ENCODE measurements at regions not wholly inside any gene's neighbourhood (a gene's known extent, or its start where the extent isn't known, plus 50 kb on each side); places are given as distances from the start of the nearest gene placed in this dataset.

DNA sequence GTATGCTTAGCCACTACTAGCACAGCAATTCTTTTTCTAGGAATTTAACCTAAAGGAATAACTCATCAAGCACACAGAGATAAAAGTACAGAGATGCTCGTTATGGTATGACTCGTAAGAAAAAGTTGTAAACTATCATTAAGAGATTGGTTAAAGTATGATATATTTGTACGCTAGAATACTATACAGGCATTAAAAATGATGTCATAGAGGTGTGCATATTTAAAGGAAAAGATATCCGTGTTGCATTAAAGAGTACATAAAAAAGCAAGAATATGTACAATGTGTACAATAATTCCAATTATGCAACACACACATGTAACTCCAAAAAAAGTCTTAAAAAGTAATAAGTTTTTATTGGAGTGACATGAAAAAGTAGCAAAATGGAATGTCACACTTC, 54.5 kb upstream of the PALM2AKAP2 start:
- H3K36me3 ChIP-seq (ENCODE audit: control insufficient read depth, insufficient read depth, low read length): no peaks in the 10 kb centered on the region
- no peak for DNase-seq (ENCODE audit: low read depth)
- no peaks in the 10 kb centered on the region for H3K27me3 ChIP-seq (ENCODE audit: control insufficient read depth, insufficient read depth, low read length)
- TF ChIP-seq, protein P1, sequence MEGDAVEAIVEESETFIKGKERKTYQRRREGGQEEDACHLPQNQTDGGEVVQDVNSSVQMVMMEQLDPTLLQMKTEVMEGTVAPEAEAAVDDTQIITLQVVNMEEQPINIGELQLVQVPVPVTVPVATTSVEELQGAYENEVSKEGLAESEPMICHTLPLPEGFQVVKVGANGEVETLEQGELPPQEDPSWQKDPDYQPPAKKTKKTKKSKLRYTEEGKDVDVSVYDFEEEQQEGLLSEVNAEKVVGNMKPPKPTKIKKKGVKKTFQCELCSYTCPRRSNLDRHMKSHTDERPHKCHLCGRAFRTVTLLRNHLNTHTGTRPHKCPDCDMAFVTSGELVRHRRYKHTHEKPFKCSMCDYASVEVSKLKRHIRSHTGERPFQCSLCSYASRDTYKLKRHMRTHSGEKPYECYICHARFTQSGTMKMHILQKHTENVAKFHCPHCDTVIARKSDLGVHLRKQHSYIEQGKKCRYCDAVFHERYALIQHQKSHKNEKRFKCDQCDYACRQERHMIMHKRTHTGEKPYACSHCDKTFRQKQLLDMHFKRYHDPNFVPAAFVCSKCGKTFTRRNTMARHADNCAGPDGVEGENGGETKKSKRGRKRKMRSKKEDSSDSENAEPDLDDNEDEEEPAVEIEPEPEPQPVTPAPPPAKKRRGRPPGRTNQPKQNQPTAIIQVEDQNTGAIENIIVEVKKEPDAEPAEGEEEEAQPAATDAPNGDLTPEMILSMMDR (IDR thresholded peaks at IDR 0.05; ENCODE audit: insufficient read depth, low read length, poor library complexity, severe bottlenecking): no peak
- no peak overlapping the region for H3K4me3 ChIP-seq (ENCODE audit: low read depth, low read length)

DNA sequence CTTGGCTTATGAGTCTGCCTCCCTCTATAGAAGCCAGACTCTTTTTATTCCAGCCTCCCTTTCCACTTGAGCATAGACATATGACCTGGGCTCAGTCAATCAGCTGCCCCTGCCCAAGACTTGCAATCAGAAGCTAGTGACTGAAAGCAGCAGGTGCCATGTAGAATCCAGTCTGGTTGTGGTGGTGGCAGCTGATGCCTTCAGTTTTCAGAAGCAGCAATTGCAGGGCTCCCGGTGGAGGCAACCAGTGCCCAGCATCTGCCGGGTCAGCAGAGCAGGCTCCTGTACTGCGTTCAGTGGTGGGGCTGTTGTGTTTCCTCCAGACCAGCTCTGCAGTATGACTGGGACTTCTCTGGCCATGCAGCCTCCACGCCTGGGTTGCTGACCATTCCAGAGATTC, 53.9 kb upstream of the PALM2AKAP2 start:
- TF ChIP-seq, protein P1 (IDR thresholded peaks at IDR 0.05; ENCODE audit: insufficient read depth, low read length, poor library complexity, severe bottlenecking): no peak
- Histone ChIP-seq H3K27me3 (ENCODE audit: control insufficient read depth, insufficient read depth, low read length) (no peaks in the 10 kb centered on the region), H3K36me3 (ENCODE audit: control insufficient read depth, insufficient read depth, low read length) (no peaks in the 10 kb centered on the region), H3K4me3 (ENCODE audit: low read depth, low read length) (no peak overlapping the region)
- no peak for DNase-seq (ENCODE audit: low read depth)

DNA sequence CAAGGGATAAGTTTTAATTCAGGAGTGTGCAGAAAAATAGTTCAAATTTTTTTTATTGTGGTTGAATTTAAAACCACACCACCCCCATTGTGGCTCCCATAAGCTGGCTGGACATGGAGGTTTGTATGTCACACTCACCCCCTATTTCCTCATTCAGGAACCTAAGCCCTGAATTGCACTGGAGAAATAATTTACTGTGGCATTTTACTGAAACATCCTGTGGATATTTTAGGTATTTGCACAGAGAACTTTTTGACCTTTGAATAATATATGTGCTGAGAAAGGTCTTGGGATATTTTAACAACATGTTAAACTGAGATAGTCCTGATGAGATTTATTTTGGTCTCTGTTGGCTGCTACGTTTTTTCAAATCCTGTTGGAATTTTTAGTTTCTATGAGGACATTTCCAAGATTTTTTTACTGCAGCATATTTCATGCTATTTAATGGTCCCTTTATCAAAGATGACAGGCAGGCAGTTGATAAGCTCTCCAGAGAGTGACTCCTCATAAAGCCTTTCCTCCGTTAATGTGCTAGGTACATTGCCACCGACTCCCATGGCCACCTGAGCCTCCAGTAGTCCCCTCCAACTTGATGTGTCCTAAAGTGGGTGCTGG, 51.2 kb upstream of the PALM2AKAP2 start:
- H3K27me3 ChIP-seq (ENCODE audit: control insufficient read depth, insufficient read depth, low read length): no peaks in the 10 kb centered on the region
- DNase-seq (ENCODE audit: low read depth): no peak
- H3K36me3 ChIP-seq (ENCODE audit: control insufficient read depth, insufficient read depth, low read length): no peaks in the 10 kb centered on the region
- TF ChIP-seq, protein P1 (IDR thresholded peaks at IDR 0.05; ENCODE audit: insufficient read depth, low read length, poor library complexity, severe bottlenecking): no peak
- no peak overlapping the region for H3K4me3 ChIP-seq (ENCODE audit: low read depth, low read length)

DNA sequence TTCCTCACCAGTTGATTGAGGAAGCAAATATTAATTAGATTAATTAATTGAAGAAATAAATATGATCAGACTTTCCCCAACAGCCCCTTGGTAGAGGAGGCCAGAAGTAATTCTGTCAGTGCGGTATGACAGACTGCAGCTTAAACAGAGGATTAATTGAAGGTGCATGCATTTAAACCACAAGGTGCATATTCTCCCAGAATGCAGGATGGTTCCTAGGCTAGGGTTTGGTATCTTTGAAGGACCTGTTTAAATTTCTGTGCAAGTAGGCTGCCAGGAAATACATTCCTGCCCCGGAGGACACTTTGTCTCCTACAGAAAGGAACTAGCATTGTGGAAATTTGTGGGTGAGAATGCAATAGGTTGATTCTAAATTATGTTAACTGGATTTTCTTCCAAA, 50.5 kb upstream of the PALM2AKAP2 start:
- H3K4me3 ChIP-seq (ENCODE audit: low read depth, low read length): no peak overlapping the region
- no peaks in the 10 kb centered on the region for H3K36me3 ChIP-seq (ENCODE audit: control insufficient read depth, insufficient read depth, low read length)
- DNase-seq (ENCODE audit: low read depth): no peak
- TF ChIP-seq, protein P1 (IDR thresholded peaks at IDR 0.05; ENCODE audit: insufficient read depth, low read length, poor library complexity, severe bottlenecking): no peak
- H3K27me3 ChIP-seq (ENCODE audit: control insufficient read depth, insufficient read depth, low read length): no peaks in the 10 kb centered on the region

All from kidney epithelial cell (primary cell).